Kidney capillary endothelial cell (primary cell): ENCODE measurements at regions not wholly inside any gene's neighbourhood (a gene's known extent, or its start where the extent isn't known, plus 50 kb on each side); places are given as distances from the start of the nearest gene placed in this dataset.

ENCODE experiments used
- DNase-seq: peaks from one replicate; pipeline ENCODE4 v3.0.0-alpha.2; 2018; ENCODE audit warnings: low spot score

DNA sequence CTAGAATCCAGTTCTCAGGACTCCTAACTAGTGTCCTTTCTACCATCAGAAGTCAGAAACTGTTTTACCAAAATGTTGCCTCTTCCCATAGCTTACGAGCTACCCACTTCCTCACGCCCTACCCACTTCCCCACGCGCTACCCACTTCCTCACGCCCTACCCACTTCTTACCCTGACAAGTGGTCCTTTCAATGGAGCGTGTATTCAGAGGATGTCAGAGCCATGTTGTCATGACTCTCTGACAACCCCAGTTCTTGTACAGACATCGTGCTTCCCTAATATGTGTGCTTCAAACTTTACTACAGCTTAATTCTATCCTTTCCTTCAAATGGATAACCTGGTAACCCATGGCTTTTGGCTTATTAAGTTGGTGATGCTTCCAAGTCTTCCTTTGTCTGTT, 84.8 kb upstream of the PHF14 start:
- no peak for DNase-seq

DNA sequence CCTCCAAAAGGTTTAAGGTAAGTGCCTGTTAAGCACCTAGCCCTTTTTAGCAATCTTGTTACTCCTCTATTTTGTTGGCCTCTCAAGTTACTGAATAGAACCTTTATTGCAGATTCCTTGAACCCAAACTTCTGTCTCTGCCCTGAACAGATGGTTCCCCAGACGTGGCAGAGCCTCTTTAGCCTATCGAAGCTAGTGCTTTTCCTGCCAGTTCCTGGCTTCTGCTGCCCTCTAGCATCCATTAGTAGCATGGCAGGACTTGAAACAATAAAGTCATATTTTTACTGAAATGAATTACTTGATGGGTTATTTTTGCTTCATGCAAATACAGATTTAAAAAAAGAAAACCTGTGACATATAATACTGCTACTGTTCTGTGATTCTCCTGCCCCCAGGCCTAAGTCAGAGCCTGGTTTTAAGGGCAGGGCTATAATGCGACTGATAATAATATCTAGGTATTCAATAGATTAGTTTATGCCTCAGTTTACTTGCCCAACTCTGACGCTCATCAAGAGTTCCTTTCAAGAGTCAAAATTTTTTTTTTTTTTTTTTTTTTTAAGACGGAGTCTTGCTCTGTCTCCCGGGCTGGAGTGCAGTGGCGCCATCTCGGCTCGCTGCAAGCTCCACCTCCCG, 84.3 kb upstream of the PHF14 start:
- peak; percentile 61 for DNase-seq

DNA sequence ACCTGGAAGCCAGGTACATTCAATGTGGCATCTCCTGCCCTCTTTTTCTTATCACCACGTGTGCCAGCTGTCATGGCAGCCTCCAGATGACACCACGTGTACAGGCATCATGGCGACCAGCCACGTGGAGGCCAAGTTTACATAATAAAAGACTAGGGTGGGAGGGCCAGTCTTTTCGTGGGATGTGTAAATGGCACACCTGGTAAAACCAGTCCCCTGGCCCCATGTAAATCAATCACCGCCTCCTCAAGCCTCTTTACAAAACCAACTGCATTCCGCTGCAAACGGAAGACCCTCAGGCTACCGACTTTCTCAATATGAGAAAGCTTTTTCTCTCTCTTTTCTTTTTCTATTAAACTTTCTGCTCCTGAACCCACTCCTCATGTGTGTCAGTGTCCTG, 65.1 kb upstream of the PHF14 start:
- no peak for DNase-seq

- no peak for DNase-seq
These were observed 63.2 kb upstream of the PHF14 start for GRCh38 chr7:10910447-10910846.

DNA sequence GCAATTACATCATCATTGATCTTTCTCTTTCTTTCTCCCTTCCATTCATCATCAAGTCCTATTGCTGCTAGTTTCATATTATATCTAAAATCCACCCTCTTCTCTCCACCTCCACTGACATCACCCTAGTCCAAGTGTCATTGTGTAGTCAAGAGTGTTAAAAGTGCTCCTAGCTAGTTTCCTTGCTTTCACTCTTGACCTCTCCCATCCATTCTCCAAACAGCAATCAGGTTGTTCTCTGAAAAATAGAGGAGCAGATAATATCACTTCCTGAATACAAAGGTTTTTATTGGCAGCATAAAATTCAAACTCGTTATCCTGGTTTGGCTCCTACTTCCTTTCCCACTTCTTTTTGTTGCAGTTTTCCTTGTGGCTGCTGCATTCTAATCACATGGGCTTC, 61.6 kb upstream of the PHF14 start:
- DNase-seq = no peak

- DNase-seq = no peak
These were observed 60.2 kb upstream of the PHF14 start for GRCh38 chr7:10913457-10913856.

DNA sequence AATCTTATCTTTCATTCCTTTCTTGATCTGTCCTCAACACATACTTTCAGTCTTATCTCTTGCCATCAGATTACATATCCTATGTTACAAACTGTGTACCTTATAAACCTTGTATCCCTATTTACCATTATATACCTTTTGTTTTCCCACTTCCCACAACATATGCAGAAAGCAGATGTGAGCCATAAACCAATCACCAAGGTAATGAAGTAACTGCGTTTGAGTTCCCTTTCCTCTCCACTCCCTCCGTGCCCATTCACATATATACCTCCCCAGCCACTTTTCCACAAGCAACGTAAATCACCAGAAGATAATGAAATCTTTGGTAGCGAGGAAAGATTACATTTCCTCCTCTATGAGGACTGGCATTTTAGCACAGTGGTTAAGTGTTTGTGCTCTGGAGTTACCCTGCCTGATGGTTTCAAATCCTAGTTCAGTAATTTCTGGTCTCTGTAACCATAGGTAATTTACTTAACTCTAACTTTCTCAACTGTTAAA, 55.5 kb upstream of the PHF14 start:
- DNase-seq = no peak

DNA sequence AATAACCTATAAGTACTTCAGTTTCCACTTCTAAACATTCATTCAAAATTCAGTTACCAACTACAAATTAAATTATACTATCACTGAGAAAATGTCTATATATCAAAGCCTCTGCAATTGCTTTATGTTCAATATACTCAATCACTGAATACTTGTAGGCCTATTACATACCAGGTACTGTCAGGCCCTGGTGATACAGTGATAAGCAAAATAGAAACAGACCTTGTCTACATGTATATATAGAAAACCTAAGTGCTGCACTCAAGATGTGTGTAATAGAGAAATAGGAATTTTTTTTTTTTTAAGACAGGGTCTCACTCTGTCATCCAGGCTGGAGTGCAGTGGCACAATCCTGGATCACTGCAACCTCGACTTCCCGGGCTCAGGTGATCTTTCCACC, 53.7 kb upstream of the PHF14 start:
- no peak for DNase-seq
